Thoracic aorta (tissue), 2 donors: ENCODE measurements at regions not wholly inside any gene's neighbourhood (a gene's known extent, or its start where the extent isn't known, plus 50 kb on each side); places are given as distances from the start of the nearest gene placed in this dataset.

Experiments used
- ATAC-seq: fragments of 150-250 bp; one replicate; pipeline ENCODE4 v1.8.0; 2017; ENCODE audit warnings: low read depth; ENCODE audit not compliant: insufficient number of reproducible peaks, low FRiP score
- DNase-seq: peaks from one replicate; pipeline ENCODE4 v3.0.0-alpha.2; 2020; ENCODE audit warnings: low spot score
- H3K27ac ChIP-seq, 2 donors: fragments of 200-600 bp; sonication (generic); 1 replicate in 1 of 2; 2 replicates in 1 of 2; pipeline ENCODE4 v1.5.1; 2016; ENCODE audit warnings: mild to moderate bottlenecking in 2 of 2, moderate library complexity in 2 of 2
- H3K27me3 ChIP-seq: fragments of 200-600 bp; sonication (generic); replicated peaks from 2 replicates; pipeline ENCODE4 v1.6.0; 2016; ENCODE audit warnings: mild to moderate bottlenecking; ENCODE audit not compliant: insufficient read depth
- H3K36me3 ChIP-seq: fragments of 200-600 bp; sonication (generic); one replicate; pipeline ENCODE4 v1.5.1; 2016
- H3K4me1 ChIP-seq, 2 donors: fragments of 200-600 bp; sonication (generic); 1 replicate in 1 of 2; 2 replicates in 1 of 2; pipeline versions ENCODE4 v1.5.1 to v1.6.0; 2016; ENCODE audit warnings: low read depth in 2 of 2, mild to moderate bottlenecking in 1 of 2; ENCODE audit not compliant: control insufficient read depth in 1 of 2
- H3K4me3 ChIP-seq: fragments of 200-600 bp; sonication (generic); 2 replicates; pipeline ENCODE4 v1.5.1; 2016; ENCODE audit warnings: mild to moderate bottlenecking
- H3K9me3 ChIP-seq: fragments of 200-600 bp; sonication (generic); 2 replicates; pipeline ENCODE4 v1.5.1; 2016
- TF ChIP-seq, protein P1 (sequence below): fragments of 200-600 bp; sonication (generic); IDR thresholded peaks from one replicate; pipeline ENCODE4 v1.5.1; 2019; ENCODE audit warnings: antibody characterized with exemption

DNA sequence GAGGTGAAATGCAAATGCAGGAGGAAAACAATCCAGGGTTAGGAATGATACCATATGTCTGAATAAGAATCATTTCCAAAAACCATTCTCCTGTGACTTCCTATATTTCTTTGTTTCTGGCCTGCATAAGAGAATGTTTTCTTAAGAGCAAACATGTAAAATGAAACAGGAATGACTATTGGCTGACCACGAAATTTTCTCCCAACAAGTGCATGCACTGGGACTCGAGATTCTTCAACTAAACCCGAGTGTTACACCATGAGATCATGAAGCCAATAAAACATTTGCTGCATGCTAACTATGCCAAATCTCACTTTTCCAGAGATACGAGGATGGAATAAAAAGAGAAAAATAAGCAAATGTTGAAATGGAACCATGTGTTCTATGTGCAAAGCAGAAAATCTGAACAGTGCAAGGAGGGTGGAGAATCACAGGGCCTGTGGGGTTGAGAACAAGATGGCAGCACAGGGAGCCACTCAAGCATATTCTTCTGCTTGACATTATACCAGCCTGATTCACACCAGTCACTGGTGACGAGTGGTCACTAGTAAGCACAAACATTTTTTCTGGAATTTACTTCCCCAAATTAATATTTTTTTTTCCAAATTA is 212.2 kb upstream of the FOXA2 start:
- ATAC-seq, result peak; percentile 26
- peak overlapping the region; percentile 61 to 62 for H3K27ac ChIP-seq

DNA sequence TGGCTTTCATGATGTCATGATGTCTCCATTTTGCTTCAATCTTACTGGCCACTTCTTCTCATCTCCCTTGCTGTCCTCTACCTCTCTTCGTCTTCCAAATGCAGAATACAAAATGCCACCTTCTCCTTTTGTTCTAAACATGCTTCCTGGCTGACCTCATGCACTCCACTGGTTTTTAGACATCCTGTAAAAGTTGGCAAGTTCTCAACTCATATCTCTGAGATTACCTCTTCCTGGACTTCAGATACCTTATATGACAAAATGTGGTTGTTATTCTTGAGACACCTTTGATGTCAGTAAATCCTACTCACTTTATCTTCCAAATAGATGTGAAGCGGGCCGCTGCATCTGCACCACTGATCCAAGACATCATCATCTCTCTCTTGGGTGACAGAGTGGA is 212.7 kb upstream of the FOXA2 start:
- H3K4me1 ChIP-seq, result peaks cover 24 to 35% of the 10 kb centered on the region in 2 donors
- H3K36me3 ChIP-seq, result no peaks in the 10 kb centered on the region
- ATAC-seq, result no peak
- no peak overlapping the region for H3K4me3 ChIP-seq
- no peaks in the 10 kb centered on the region for H3K9me3 ChIP-seq
- DNase-seq, result no peak
- H3K27ac ChIP-seq, result no peak overlapping the region
- TF ChIP-seq, protein P1, sequence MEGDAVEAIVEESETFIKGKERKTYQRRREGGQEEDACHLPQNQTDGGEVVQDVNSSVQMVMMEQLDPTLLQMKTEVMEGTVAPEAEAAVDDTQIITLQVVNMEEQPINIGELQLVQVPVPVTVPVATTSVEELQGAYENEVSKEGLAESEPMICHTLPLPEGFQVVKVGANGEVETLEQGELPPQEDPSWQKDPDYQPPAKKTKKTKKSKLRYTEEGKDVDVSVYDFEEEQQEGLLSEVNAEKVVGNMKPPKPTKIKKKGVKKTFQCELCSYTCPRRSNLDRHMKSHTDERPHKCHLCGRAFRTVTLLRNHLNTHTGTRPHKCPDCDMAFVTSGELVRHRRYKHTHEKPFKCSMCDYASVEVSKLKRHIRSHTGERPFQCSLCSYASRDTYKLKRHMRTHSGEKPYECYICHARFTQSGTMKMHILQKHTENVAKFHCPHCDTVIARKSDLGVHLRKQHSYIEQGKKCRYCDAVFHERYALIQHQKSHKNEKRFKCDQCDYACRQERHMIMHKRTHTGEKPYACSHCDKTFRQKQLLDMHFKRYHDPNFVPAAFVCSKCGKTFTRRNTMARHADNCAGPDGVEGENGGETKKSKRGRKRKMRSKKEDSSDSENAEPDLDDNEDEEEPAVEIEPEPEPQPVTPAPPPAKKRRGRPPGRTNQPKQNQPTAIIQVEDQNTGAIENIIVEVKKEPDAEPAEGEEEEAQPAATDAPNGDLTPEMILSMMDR, result no peak
- H3K27me3 ChIP-seq, result no peaks in the 10 kb centered on the region

More for the DNA sequence above, 212.2 kb upstream of the FOXA2 start:
- no peak for DNase-seq
- H3K9me3 ChIP-seq, result no peaks in the 10 kb centered on the region
- no peaks in the 10 kb centered on the region for H3K27me3 ChIP-seq
- no peaks in the 10 kb centered on the region for H3K36me3 ChIP-seq
- TF ChIP-seq, protein P1, result no peak
- no peak overlapping the region for H3K4me3 ChIP-seq
- H3K4me1 ChIP-seq, result peaks cover 24 to 35% of the 10 kb centered on the region in 2 donors

DNA sequence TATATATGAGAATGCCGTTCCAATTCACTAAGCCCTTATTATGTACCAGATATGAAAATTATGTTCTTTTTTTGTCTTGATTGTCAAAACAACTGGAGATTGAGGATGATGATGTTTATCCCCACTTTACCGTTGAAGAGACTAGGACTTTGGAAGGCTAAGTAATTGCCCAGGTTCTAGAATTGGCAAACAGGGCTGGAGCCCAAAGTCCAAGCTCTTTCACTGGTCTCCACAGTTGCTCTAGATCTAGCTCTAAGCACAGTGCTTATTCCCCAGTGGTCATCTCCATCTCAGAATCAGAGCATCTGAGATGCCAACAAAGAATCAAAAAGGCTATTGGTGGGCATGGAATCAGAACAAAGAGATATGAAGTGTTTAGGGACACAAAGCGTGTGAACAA is 215.3 kb upstream of the FOXA2 start:
- TF ChIP-seq, protein P1, result no peak
- DNase-seq (no peak), ATAC-seq (no peak)
- Histone ChIP-seq H3K27me3 (no peaks in the 10 kb centered on the region), H3K27ac (no peak overlapping the region), H3K9me3 (no peaks in the 10 kb centered on the region), H3K4me3 (no peak overlapping the region), H3K36me3 (no peaks in the 10 kb centered on the region), H3K4me1 (peaks cover 14 to 21% of the 10 kb centered on the region in 2 donors)

DNA sequence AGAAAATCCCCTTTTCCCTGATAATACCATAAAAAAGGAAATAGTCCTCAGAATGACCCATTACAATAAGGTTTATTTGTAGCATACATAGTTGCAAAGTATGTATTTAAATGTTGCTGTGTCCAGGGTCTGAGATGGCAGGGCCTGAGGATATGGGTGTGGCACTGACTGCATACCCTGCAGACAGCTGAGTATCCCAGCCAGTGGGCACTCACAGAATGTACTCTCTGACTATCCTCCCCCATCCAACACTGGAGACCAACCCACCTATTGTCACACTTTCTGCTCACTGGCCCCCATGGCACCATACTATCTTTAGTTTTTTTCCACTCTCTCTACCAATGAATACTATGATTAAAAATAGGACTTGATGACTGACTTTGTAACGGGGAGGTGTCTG is 215.8 kb upstream of the FOXA2 start:
- Histone ChIP-seq H3K4me3 (no peak overlapping the region), H3K36me3 (no peaks in the 10 kb centered on the region), H3K4me1 (peaks cover 10 to 20% of the 10 kb centered on the region in 2 donors), H3K27ac (no peak overlapping the region), H3K27me3 (no peaks in the 10 kb centered on the region), H3K9me3 (no peaks in the 10 kb centered on the region)
- ATAC-seq, result no peak
- DNase-seq, result no peak
- TF ChIP-seq, protein P1, result no peak

DNA sequence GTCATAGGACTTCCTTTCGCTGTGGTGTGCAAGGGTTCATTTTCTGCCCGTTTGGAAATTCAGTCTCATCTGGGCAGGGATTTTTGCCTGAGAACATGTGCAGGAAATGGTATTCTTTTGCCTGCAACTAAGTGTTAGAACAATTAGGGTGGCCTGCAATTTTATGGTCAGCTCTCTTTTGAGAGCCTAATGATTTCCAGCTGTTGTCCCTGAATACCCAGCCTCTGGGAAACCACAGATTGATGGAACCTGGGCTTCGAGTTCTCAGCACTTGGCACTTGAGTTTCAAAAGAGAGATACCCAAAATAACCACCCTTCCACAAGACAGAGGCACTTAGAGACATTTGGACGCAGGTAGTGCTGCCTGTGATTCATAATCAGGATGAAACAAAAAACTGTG is 217.2 kb upstream of the FOXA2 start:
- ATAC-seq (no peak), DNase-seq (no peak)
- no peak overlapping the region for H3K27ac ChIP-seq
- H3K27me3 ChIP-seq, result no peaks in the 10 kb centered on the region
- no peak overlapping the region for H3K4me3 ChIP-seq
- H3K9me3 ChIP-seq, result no peaks in the 10 kb centered on the region
- H3K36me3 ChIP-seq, result no peaks in the 10 kb centered on the region
- TF ChIP-seq, protein P1, result no peak
- H3K4me1 ChIP-seq, result peaks cover 2 to 12% of the 10 kb centered on the region in 2 donors
